ENCODE measurements at regions not wholly inside any gene's neighbourhood (a gene's known extent, or its start where the extent isn't known, plus 50 kb on each side); places are given as distances from the start of the nearest gene placed in this dataset.
A peak's percentile ranks its signal among the peaks of the same experiment; 100 is the strongest.

- Mint-ChIP-seq H3K36me3 (ENCODE audit: low read depth, unreplicated experiment) (no peaks in the 10 kb centered on the region), H3K4me1 (ENCODE audit: low read depth, unreplicated experiment) (peaks cover 11% of the 10 kb centered on the region), H3K27ac (ENCODE audit: unreplicated experiment) (no peak overlapping the region), H3K4me3 (ENCODE audit: unreplicated experiment) (no peak overlapping the region), H3K27me3 (ENCODE audit: low read depth, unreplicated experiment) (peaks cover under 1% of the 10 kb centered on the region), H3K9me3 (ENCODE audit: unreplicated experiment) (peaks cover 6% of the 10 kb centered on the region)
- FAIRE-seq (no peak), DNase-seq (ENCODE audit: low read depth) (no peak)
- Histone ChIP-seq H3K27me3 (ENCODE audit: insufficient read depth, low read length) (peaks cover 2% of the 10 kb centered on the region), H2AFZ (ENCODE audit: low read depth, low read length) (no peak overlapping the region), H3K4me1 (ENCODE audit: insufficient read depth, low read length) (peaks cover 3% of the 10 kb centered on the region), H3K9me3 (ENCODE audit: insufficient read depth, low read depth, low read length) (no peaks in the 10 kb centered on the region), H3K27ac (ENCODE audit: low read depth, low read length) (no peak overlapping the region), H3K36me3 (ENCODE audit: insufficient read depth, low read length) (no peaks in the 10 kb centered on the region), H3K4me2 (ENCODE audit: low read length) (no peak overlapping the region), H4K20me1 (ENCODE audit: insufficient read depth, low read length) (no peaks in the 10 kb centered on the region), H3K4me3 (ENCODE audit: insufficient read depth, low read depth, low read length) (no peak overlapping the region), H3K79me2 (ENCODE audit: insufficient read depth, low read length) (no peaks in the 10 kb centered on the region), H3K9ac (ENCODE audit: low read length) (no peak overlapping the region)
- TF ChIP-seq CTCF (IDR thresholded peaks at IDR 0.05; ENCODE audit: insufficient read depth, low read depth, low read length): no peak
- no peak for TF ChIP-seq EZH2 (IDR thresholded peaks at IDR 0.05; ENCODE audit: insufficient read depth, low read length)
These were observed 224.7 kb upstream of the BLID start for GRCh38 chr11:122340607-122341290.

- FAIRE-seq (no peak), DNase-seq (ENCODE audit: low read depth) (peak; percentile 80)
- Histone ChIP-seq H3K9ac (ENCODE audit: low read length) (no peak overlapping the region), H4K20me1 (ENCODE audit: insufficient read depth, low read length) (no peaks in the 10 kb centered on the region), H3K27ac (ENCODE audit: low read depth, low read length) (no peak overlapping the region), H3K4me2 (ENCODE audit: low read length) (no peak overlapping the region), H2AFZ (ENCODE audit: low read depth, low read length) (no peak overlapping the region), H3K79me2 (ENCODE audit: insufficient read depth, low read length) (no peaks in the 10 kb centered on the region), H3K4me3 (ENCODE audit: insufficient read depth, low read depth, low read length) (no peak overlapping the region), H3K27me3 (ENCODE audit: insufficient read depth, low read length) (peaks cover 7% of the 10 kb centered on the region), H3K9me3 (ENCODE audit: insufficient read depth, low read depth, low read length) (no peaks in the 10 kb centered on the region), H3K4me1 (ENCODE audit: insufficient read depth, low read length) (peaks cover 2% of the 10 kb centered on the region), H3K36me3 (ENCODE audit: insufficient read depth, low read length) (no peaks in the 10 kb centered on the region)
- no peaks in the 10 kb centered on the region for H3K27me3 Mint-ChIP-seq (ENCODE audit: low read depth, unreplicated experiment)
- no peak overlapping the region for H3K4me3 Mint-ChIP-seq (ENCODE audit: unreplicated experiment)
- H3K9me3 Mint-ChIP-seq (ENCODE audit: unreplicated experiment): peaks cover 6% of the 10 kb centered on the region
- H3K36me3 Mint-ChIP-seq (ENCODE audit: low read depth, unreplicated experiment): no peaks in the 10 kb centered on the region
- no peak overlapping the region for H3K27ac Mint-ChIP-seq (ENCODE audit: unreplicated experiment)
- TF ChIP-seq EZH2 (IDR thresholded peaks at IDR 0.05; ENCODE audit: insufficient read depth, low read length) (no peak), CTCF (IDR thresholded peaks at IDR 0.05; ENCODE audit: insufficient read depth, low read depth, low read length) (no peak)
- H3K4me1 Mint-ChIP-seq (ENCODE audit: low read depth, unreplicated experiment): peaks cover 13% of the 10 kb centered on the region
These were observed 223.5 kb upstream of the BLID start for GRCh38 chr11:122339436-122340060.

DNA sequence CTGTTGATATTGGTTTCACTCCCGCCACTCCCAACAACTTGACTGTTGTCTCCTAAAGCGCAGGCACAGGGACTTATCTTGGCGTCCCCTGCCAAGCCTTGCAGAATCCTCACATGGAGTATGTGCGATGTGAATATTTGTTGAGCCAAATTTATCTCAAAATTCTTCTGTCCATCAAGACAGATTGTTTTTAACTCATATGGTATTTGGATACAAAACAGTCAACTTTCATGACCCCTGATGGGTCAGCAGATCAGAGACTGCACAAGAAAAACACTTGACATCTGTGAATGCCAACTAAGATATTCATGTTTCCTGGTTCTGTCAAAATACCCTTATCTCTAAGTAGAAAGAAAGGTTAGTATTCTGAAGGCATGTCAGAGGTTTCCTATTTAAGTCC, 221.7 kb upstream of the BLID start:
- peaks cover 9% of the 10 kb centered on the region for H3K4me1 Mint-ChIP-seq (ENCODE audit: low read depth, unreplicated experiment)
- H3K9ac ChIP-seq (ENCODE audit: low read length): no peak overlapping the region

More for the DNA sequence above, 221.7 kb upstream of the BLID start:
- Histone ChIP-seq H2AFZ (ENCODE audit: low read depth, low read length) (no peak overlapping the region), H3K27ac (ENCODE audit: low read depth, low read length) (no peak overlapping the region), H3K36me3 (ENCODE audit: insufficient read depth, low read length) (no peaks in the 10 kb centered on the region), H3K4me2 (ENCODE audit: low read length) (no peak overlapping the region), H4K20me1 (ENCODE audit: insufficient read depth, low read length) (no peaks in the 10 kb centered on the region), H3K4me1 (ENCODE audit: insufficient read depth, low read length) (no peaks in the 10 kb centered on the region), H3K9me3 (ENCODE audit: insufficient read depth, low read depth, low read length) (no peaks in the 10 kb centered on the region), H3K27me3 (ENCODE audit: insufficient read depth, low read length) (peaks cover 16% of the 10 kb centered on the region), H3K79me2 (ENCODE audit: insufficient read depth, low read length) (no peaks in the 10 kb centered on the region), H3K4me3 (ENCODE audit: insufficient read depth, low read depth, low read length) (no peak overlapping the region)
- TF ChIP-seq EZH2 (IDR thresholded peaks at IDR 0.05; ENCODE audit: insufficient read depth, low read length): no peak
- TF ChIP-seq CTCF (IDR thresholded peaks at IDR 0.05; ENCODE audit: insufficient read depth, low read depth, low read length): no peak
- no peaks in the 10 kb centered on the region for H3K36me3 Mint-ChIP-seq (ENCODE audit: low read depth, unreplicated experiment)
- DNase-seq (ENCODE audit: low read depth): no peak
- H3K9me3 Mint-ChIP-seq (ENCODE audit: unreplicated experiment): peaks cover 6% of the 10 kb centered on the region
- no peak overlapping the region for H3K4me3 Mint-ChIP-seq (ENCODE audit: unreplicated experiment)
- peak; percentile 9 for FAIRE-seq
- H3K27me3 Mint-ChIP-seq (ENCODE audit: low read depth, unreplicated experiment): no peaks in the 10 kb centered on the region
- no peak overlapping the region for H3K27ac Mint-ChIP-seq (ENCODE audit: unreplicated experiment)

Data from astrocyte (in vitro differentiated cells and primary cell).